ENCODE measurements at regions not wholly inside any gene's neighbourhood (a gene's known extent, or its start where the extent isn't known, plus 50 kb on each side); places are given as distances from the start of the nearest gene placed in this dataset.
A peak's percentile ranks its signal among the peaks of the same experiment; 100 is the strongest.
"Not testable (repeated sequence)": the region's sequence is repeated elsewhere in the genome, so short reads cannot be mapped to it uniquely, and the experiment has no call there.

GRCh38 chr6:141391135-141391534 is 741.6 kb upstream of the GJE1 start:
- DNase-seq = not testable (repeated sequence)

GRCh38 chr6:141388666-141389065 is 744.1 kb upstream of the GJE1 start:
- DNase-seq = no peak

- no peak for DNase-seq
These were observed 762.3 kb upstream of the GJE1 start for GRCh38 chr6:141370438-141370837.

- not testable (repeated sequence) for DNase-seq
These were observed 765.9 kb upstream of the GJE1 start for GRCh38 chr6:141366796-141367195.

- no peak for DNase-seq
These were observed 768.0 kb upstream of the GJE1 start for GRCh38 chr6:141364694-141365093.

- DNase-seq = no peak
These were observed 768.5 kb upstream of the GJE1 start for GRCh38 chr6:141364232-141364631.

- DNase-seq = no peak
These were observed 771.2 kb upstream of the GJE1 start for GRCh38 chr6:141361559-141361958.

- peak; percentile 4 for DNase-seq
These were observed 772.8 kb upstream of the GJE1 start for GRCh38 chr6:141359953-141360352.

- peak; percentile 59 for DNase-seq
These were observed 778.4 kb upstream of the GJE1 start for GRCh38 chr6:141354191-141354955.

- no peak for DNase-seq
These were observed 781.0 kb upstream of the GJE1 start for GRCh38 chr6:141351721-141352120.

- DNase-seq = no peak
These were observed 783.0 kb upstream of the GJE1 start for GRCh38 chr6:141349710-141350109.

GRCh38 chr6:141347906-141348492 is 784.7 kb upstream of the GJE1 start:
- DNase-seq = no peak

- DNase-seq = no peak
These were observed 785.6 kb upstream of the GJE1 start for GRCh38 chr6:141347086-141347485.

GRCh38 chr6:141346535-141346934 is 786.2 kb upstream of the GJE1 start:
- DNase-seq = no peak

GRCh38 chr6:141337191-141337590 is 795.5 kb upstream of the GJE1 start:
- DNase-seq = no peak

- no peak for DNase-seq
These were observed 797.0 kb upstream of the GJE1 start for GRCh38 chr6:141335477-141336273.

GRCh38 chr6:141326925-141327324 is 805.8 kb upstream of the GJE1 start:
- no peak for DNase-seq

GRCh38 chr6:141326426-141326825 is 806.3 kb upstream of the GJE1 start:
- DNase-seq = no peak

- DNase-seq = no peak
These were observed 811.0 kb upstream of the GJE1 start for GRCh38 chr6:141321493-141322347.

GRCh38 chr6:141316236-141316635 is 816.5 kb upstream of the GJE1 start:
- no peak for DNase-seq

GRCh38 chr6:141313986-141314385 is 818.7 kb upstream of the GJE1 start:
- peak; percentile 39 for DNase-seq

GRCh38 chr6:141309295-141309694 is 823.4 kb upstream of the GJE1 start:
- DNase-seq = no peak

All from tongue (tissue), 1 donor.